Endodermal cell (in vitro differentiated cells): ENCODE measurements at regions not wholly inside any gene's neighbourhood (a gene's known extent, or its start where the extent isn't known, plus 50 kb on each side); places are given as distances from the start of the nearest gene placed in this dataset.

Source experiments
- DNase-seq: peaks from one replicate; pipeline ENCODE4 v3.0.0-alpha.2; 2017
- H3K27ac ChIP-seq: 2 replicates; pipeline ENCODE4 v1.5.1; 2013; ENCODE audit warnings: mild to moderate bottlenecking, low read depth, low read length, moderate library complexity
- H3K27me3 ChIP-seq: 2 replicates; pipeline ENCODE4 v1.6.1; 2013; ENCODE audit warnings: mild to moderate bottlenecking, low read length, moderate library complexity; ENCODE audit not compliant: insufficient read depth, control insufficient read depth, poor library complexity, severe bottlenecking
- H3K36me3 ChIP-seq: 2 replicates; pipeline ENCODE4 v1.7.0; 2013; ENCODE audit warnings: mild to moderate bottlenecking, low read length, moderate library complexity; ENCODE audit not compliant: control insufficient read depth, insufficient read depth
- H3K4me1 ChIP-seq: one replicate; pipeline ENCODE4 v1.7.0; 2013; ENCODE audit warnings: low read length; ENCODE audit not compliant: control insufficient read depth, insufficient read depth
- H3K4me3 ChIP-seq: 2 replicates; pipeline ENCODE4 v1.5.1; 2013; ENCODE audit warnings: mild to moderate bottlenecking, low read length, moderate library complexity
- H3K9ac ChIP-seq: 2 replicates; pipeline ENCODE4 v1.6.1; 2013; ENCODE audit warnings: mild to moderate bottlenecking, low read length, moderate library complexity; ENCODE audit not compliant: poor library complexity, severe bottlenecking; ENCODE audit errors: extremely low read depth
- H3K9me3 ChIP-seq: 2 replicates; pipeline ENCODE4 v1.6.1; 2013; ENCODE audit warnings: mild to moderate bottlenecking, low read length, moderate library complexity; ENCODE audit not compliant: control insufficient read depth
- H3K27ac Mint-ChIP-seq: 2 replicates; pipeline ENCODE4 v1.8.0; 2020; ENCODE audit warnings: mixed read lengths
- H3K27me3 Mint-ChIP-seq: 2 replicates; pipeline ENCODE4 v1.8.0; 2021; ENCODE audit warnings: mild to moderate bottlenecking, mixed read lengths; ENCODE audit not compliant: insufficient read depth
- H3K36me3 Mint-ChIP-seq: 2 replicates; pipeline ENCODE4 v1.8.0; 2020; ENCODE audit warnings: low read depth, mixed read lengths
- H3K4me1 Mint-ChIP-seq: 2 replicates; pipeline ENCODE4 v1.8.0; 2020; ENCODE audit warnings: mixed read lengths
- H3K4me3 Mint-ChIP-seq: 2 replicates; pipeline ENCODE4 v1.8.0; 2020; ENCODE audit warnings: mild to moderate bottlenecking, moderate library complexity, mixed read lengths
- H3K9me3 Mint-ChIP-seq: 2 replicates; pipeline ENCODE4 v1.8.0; 2020; ENCODE audit warnings: mild to moderate bottlenecking, mixed read lengths
- WGBS, 2 experiments: methylation state at CpG; one replicate each; pipeline versions ENCODE4 v1.1.5 to v1.1.7; 2013; ENCODE audit warnings: missing lambda C conversion rate in 2 of 2, mixed read lengths in 1 of 2; ENCODE audit not compliant: insufficient coverage in 1 of 2, insufficient read length in 1 of 2; 5-methylcytosine and 5-hydroxymethylcytosine counted together
- TF ChIP-seq, protein P1 (sequence below): fragments of 200-600 bp; sonication (generic); conservative IDR thresholded peaks from 2 replicates; pipeline ENCODE4 v1.5.0; 2021; ENCODE audit warnings: antibody characterized with exemption, mild to moderate bottlenecking

DNA sequence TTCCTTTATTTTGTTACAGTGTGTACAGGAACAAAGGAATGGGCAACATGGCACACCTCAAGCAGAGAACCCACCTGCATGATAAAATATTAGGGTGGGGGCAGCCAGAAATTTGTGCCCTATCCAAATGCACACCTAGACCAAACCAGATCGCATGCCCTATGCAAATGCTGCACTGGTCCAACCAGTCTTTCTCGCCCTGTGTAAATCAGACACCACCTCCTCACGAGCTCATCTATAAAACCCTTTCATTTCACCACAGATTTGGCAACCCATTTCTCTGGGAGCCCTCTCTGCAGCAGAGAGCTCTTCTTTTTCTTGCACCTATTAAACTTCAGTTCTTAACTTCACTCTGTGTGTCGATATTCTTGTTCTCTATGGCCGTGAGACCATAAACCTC lies 1559.2 kb downstream of the SLITRK1 start:
- WGBS, 2 experiments = 94 to 100% methylated on average over 5 of the region's 5 CpGs
- Histone ChIP-seq H3K27me3 (no peaks in the 10 kb centered on the region), H3K4me1 (peaks cover 3% of the 10 kb centered on the region), H3K4me3 (no peak overlapping the region), H3K9ac (no peak overlapping the region), H3K27ac (no peak overlapping the region), H3K9me3 (peaks cover 24% of the 10 kb centered on the region), H3K36me3 (no peaks in the 10 kb centered on the region)
- TF ChIP-seq, protein P1, sequence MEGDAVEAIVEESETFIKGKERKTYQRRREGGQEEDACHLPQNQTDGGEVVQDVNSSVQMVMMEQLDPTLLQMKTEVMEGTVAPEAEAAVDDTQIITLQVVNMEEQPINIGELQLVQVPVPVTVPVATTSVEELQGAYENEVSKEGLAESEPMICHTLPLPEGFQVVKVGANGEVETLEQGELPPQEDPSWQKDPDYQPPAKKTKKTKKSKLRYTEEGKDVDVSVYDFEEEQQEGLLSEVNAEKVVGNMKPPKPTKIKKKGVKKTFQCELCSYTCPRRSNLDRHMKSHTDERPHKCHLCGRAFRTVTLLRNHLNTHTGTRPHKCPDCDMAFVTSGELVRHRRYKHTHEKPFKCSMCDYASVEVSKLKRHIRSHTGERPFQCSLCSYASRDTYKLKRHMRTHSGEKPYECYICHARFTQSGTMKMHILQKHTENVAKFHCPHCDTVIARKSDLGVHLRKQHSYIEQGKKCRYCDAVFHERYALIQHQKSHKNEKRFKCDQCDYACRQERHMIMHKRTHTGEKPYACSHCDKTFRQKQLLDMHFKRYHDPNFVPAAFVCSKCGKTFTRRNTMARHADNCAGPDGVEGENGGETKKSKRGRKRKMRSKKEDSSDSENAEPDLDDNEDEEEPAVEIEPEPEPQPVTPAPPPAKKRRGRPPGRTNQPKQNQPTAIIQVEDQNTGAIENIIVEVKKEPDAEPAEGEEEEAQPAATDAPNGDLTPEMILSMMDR = no peak
- Mint-ChIP-seq H3K4me1 (no peaks in the 10 kb centered on the region), H3K9me3 (peaks cover 38% of the 10 kb centered on the region), H3K27ac (no peak overlapping the region), H3K4me3 (no peak overlapping the region), H3K36me3 (peaks cover 2% of the 10 kb centered on the region), H3K27me3 (no peaks in the 10 kb centered on the region)
- no peak for DNase-seq

GRCh38 chr13:82305588-82305987 lies 1576.7 kb downstream of the SLITRK1 start:
- 100% methylated on average over 1 of the region's 1 CpG; no CpG with 5 or more reads in 1 of the 2 experiments for WGBS, 2 experiments
- H3K27me3 ChIP-seq = no peaks in the 10 kb centered on the region
- Mint-ChIP-seq H3K36me3 (no peaks in the 10 kb centered on the region), H3K4me3 (no peak overlapping the region), H3K27me3 (no peaks in the 10 kb centered on the region), H3K9me3 (peaks cover 9% of the 10 kb centered on the region), H3K4me1 (no peaks in the 10 kb centered on the region), H3K27ac (no peak overlapping the region)
- TF ChIP-seq, protein P1 = no peak
- no peak for DNase-seq
- H3K4me3 ChIP-seq = no peak overlapping the region
- H3K9ac ChIP-seq = no peak overlapping the region
- no peaks in the 10 kb centered on the region for H3K9me3 ChIP-seq
- H3K4me1 ChIP-seq = no peaks in the 10 kb centered on the region
- no peaks in the 10 kb centered on the region for H3K36me3 ChIP-seq
- no peak overlapping the region for H3K27ac ChIP-seq

GRCh38 chr13:82298106-82298505 lies 1584.2 kb downstream of the SLITRK1 start:
- Mint-ChIP-seq H3K9me3 (peaks cover 10% of the 10 kb centered on the region), H3K4me3 (no peak overlapping the region), H3K36me3 (no peaks in the 10 kb centered on the region), H3K27me3 (no peaks in the 10 kb centered on the region), H3K4me1 (peaks cover 3% of the 10 kb centered on the region), H3K27ac (no peak overlapping the region)
- no peaks in the 10 kb centered on the region for H3K27me3 ChIP-seq
- H3K27ac ChIP-seq = no peak overlapping the region
- H3K9ac ChIP-seq = no peak overlapping the region
- TF ChIP-seq, protein P1 = no peak
- no peaks in the 10 kb centered on the region for H3K9me3 ChIP-seq
- H3K4me3 ChIP-seq = no peak overlapping the region
- 96 to 100% methylated on average over 4 to 5 of the region's 5 CpGs for WGBS, 2 experiments
- H3K36me3 ChIP-seq = no peaks in the 10 kb centered on the region
- no peak for DNase-seq
- no peaks in the 10 kb centered on the region for H3K4me1 ChIP-seq
